ENCODE measurements at regions not wholly inside any gene's neighbourhood (a gene's known extent, or its start where the extent isn't known, plus 50 kb on each side); places are given as distances from the start of the nearest gene placed in this dataset.

- DNase-seq = no peak
- Mint-ChIP-seq H3K27me3 (ENCODE audit: low read depth in 3 of 3) (peaks cover 0 to 3% (median 0%) of the 10 kb centered on the region in 3 donors), H3K9me3 (peaks cover 8 to 52% (median 24%) of the 10 kb centered on the region in 6 donors), H3K4me3 (no peak overlapping the region), H3K4me1 (no peaks in the 10 kb centered on the region), H3K27ac (no peak overlapping the region), H3K36me3 (peaks cover 0 to 4% (median 0%) of the 10 kb centered on the region in 3 donors)
Observed at GRCh38 chr7:86006909-86007308, 636.8 kb upstream of the GRM3 start.

- Mint-ChIP-seq H3K9me3 (peaks cover 28 to 78% (median 51%) of the 10 kb centered on the region in 6 donors), H3K27ac (no peak overlapping the region), H3K36me3 (peaks cover 0 to 8% (median 0%) of the 10 kb centered on the region in 3 donors), H3K4me3 (no peak overlapping the region), H3K27me3 (ENCODE audit: low read depth in 3 of 3) (peaks cover 0 to 1% (median 0%) of the 10 kb centered on the region in 3 donors), H3K4me1 (no peaks in the 10 kb centered on the region)
- no peak for DNase-seq
Observed at GRCh38 chr7:86002858-86003257, 640.9 kb upstream of the GRM3 start.

GRCh38 chr7:85997515-85997914 lies 646.2 kb upstream of the GRM3 start:
- no peaks in the 10 kb centered on the region for H3K4me1 Mint-ChIP-seq

GRCh38 chr7:85995101-85995500 lies 648.6 kb upstream of the GRM3 start:
- Mint-ChIP-seq H3K36me3 (peaks cover 0 to 4% (median 0%) of the 10 kb centered on the region in 3 donors), H3K27ac (no peak overlapping the region), H3K4me1 (no peaks in the 10 kb centered on the region), H3K9me3 (peaks cover 18 to 69% (median 40%) of the 10 kb centered on the region in 6 donors), H3K4me3 (no peak overlapping the region), H3K27me3 (ENCODE audit: low read depth in 3 of 3) (peaks cover 0 to 1% (median 0%) of the 10 kb centered on the region in 3 donors)
- no peak for DNase-seq

More at GRCh38 chr7:85997515-85997914, 646.2 kb upstream of the GRM3 start:
- Mint-ChIP-seq H3K27ac (no peak overlapping the region), H3K9me3 (peaks cover 25 to 90% (median 52%) of the 10 kb centered on the region in 6 donors), H3K27me3 (ENCODE audit: low read depth in 3 of 3) (no peaks in the 10 kb centered on the region), H3K4me3 (no peak overlapping the region), H3K36me3 (peaks cover 0 to 4% (median 0%) of the 10 kb centered on the region in 3 donors)
- DNase-seq = no peak

- Mint-ChIP-seq H3K4me1 (no peaks in the 10 kb centered on the region), H3K27ac (no peak overlapping the region), H3K27me3 (ENCODE audit: low read depth in 3 of 3) (peaks cover 0 to 1% (median 0%) of the 10 kb centered on the region in 3 donors), H3K36me3 (no peaks in the 10 kb centered on the region), H3K4me3 (no peak overlapping the region), H3K9me3 (peaks cover 13 to 63% (median 33%) of the 10 kb centered on the region in 6 donors)
- DNase-seq = no peak
Observed at GRCh38 chr7:85980740-85981139, 663.0 kb upstream of the GRM3 start.

GRCh38 chr7:85974176-85974575 lies 669.5 kb upstream of the GRM3 start:
- Mint-ChIP-seq H3K27me3 (ENCODE audit: low read depth in 3 of 3) (no peaks in the 10 kb centered on the region), H3K36me3 (no peaks in the 10 kb centered on the region), H3K9me3 (peaks cover 6 to 52% (median 22%) of the 10 kb centered on the region in 6 donors), H3K27ac (no peak overlapping the region), H3K4me1 (no peaks in the 10 kb centered on the region), H3K4me3 (no peak overlapping the region)
- DNase-seq = no peak

- H3K27me3 Mint-ChIP-seq (ENCODE audit: low read depth in 3 of 3) = no peaks in the 10 kb centered on the region
- no peak overlapping the region for H3K27ac Mint-ChIP-seq
- no peak for DNase-seq
- H3K4me1 Mint-ChIP-seq = no peaks in the 10 kb centered on the region
- H3K36me3 Mint-ChIP-seq = no peaks in the 10 kb centered on the region
- H3K9me3 Mint-ChIP-seq = peaks cover 5 to 42% (median 22%) of the 10 kb centered on the region in 6 donors
- H3K4me3 Mint-ChIP-seq = no peak overlapping the region
Observed at GRCh38 chr7:85972504-85973141, 671.1 kb upstream of the GRM3 start.

GRCh38 chr7:85954961-85955360 lies 688.7 kb upstream of the GRM3 start:
- H3K27ac Mint-ChIP-seq = no peak overlapping the region
- H3K9me3 Mint-ChIP-seq = peaks cover 4 to 53% (median 30%) of the 10 kb centered on the region in 6 donors
- no peak overlapping the region for H3K4me3 Mint-ChIP-seq
- H3K27me3 Mint-ChIP-seq (ENCODE audit: low read depth in 3 of 3) = peaks cover 0 to 1% (median 0%) of the 10 kb centered on the region in 3 donors
- H3K4me1 Mint-ChIP-seq = no peaks in the 10 kb centered on the region
- no peak for DNase-seq
- no peaks in the 10 kb centered on the region for H3K36me3 Mint-ChIP-seq

GRCh38 chr7:85950871-85951270 lies 692.8 kb upstream of the GRM3 start:
- H3K4me1 Mint-ChIP-seq = no peaks in the 10 kb centered on the region
- no peak overlapping the region for H3K4me3 Mint-ChIP-seq
- DNase-seq = no peak
- H3K9me3 Mint-ChIP-seq = peaks cover 11 to 71% (median 44%) of the 10 kb centered on the region in 6 donors
- H3K36me3 Mint-ChIP-seq = no peaks in the 10 kb centered on the region
- H3K27ac Mint-ChIP-seq = no peak overlapping the region
- H3K27me3 Mint-ChIP-seq (ENCODE audit: low read depth in 3 of 3) = peaks cover 0 to 3% (median 0%) of the 10 kb centered on the region in 3 donors

- H3K27ac Mint-ChIP-seq = no peak overlapping the region
- peaks cover 11 to 72% (median 44%) of the 10 kb centered on the region in 6 donors for H3K9me3 Mint-ChIP-seq
- peaks cover 0 to 2% (median 0%) of the 10 kb centered on the region in 3 donors for H3K27me3 Mint-ChIP-seq (ENCODE audit: low read depth in 3 of 3)
- H3K36me3 Mint-ChIP-seq = no peaks in the 10 kb centered on the region
- DNase-seq = no peak
- no peak overlapping the region for H3K4me3 Mint-ChIP-seq
- no peaks in the 10 kb centered on the region for H3K4me1 Mint-ChIP-seq
Observed at GRCh38 chr7:85950418-85950817, 693.3 kb upstream of the GRM3 start.

GRCh38 chr7:85947767-85948166 lies 695.9 kb upstream of the GRM3 start:
- no peak overlapping the region for H3K4me3 Mint-ChIP-seq
- no peaks in the 10 kb centered on the region for H3K36me3 Mint-ChIP-seq
- DNase-seq = no peak
- H3K27ac Mint-ChIP-seq = no peak overlapping the region
- H3K27me3 Mint-ChIP-seq (ENCODE audit: low read depth in 3 of 3) = peaks cover 0 to 2% (median 0%) of the 10 kb centered on the region in 3 donors
- peaks cover 15 to 69% (median 46%) of the 10 kb centered on the region in 6 donors for H3K9me3 Mint-ChIP-seq
- no peaks in the 10 kb centered on the region for H3K4me1 Mint-ChIP-seq

GRCh38 chr7:85940798-85941197 lies 702.9 kb upstream of the GRM3 start:
- H3K4me1 Mint-ChIP-seq = no peaks in the 10 kb centered on the region
- peaks cover 4 to 33% (median 22%) of the 10 kb centered on the region in 6 donors for H3K9me3 Mint-ChIP-seq
- H3K36me3 Mint-ChIP-seq = no peaks in the 10 kb centered on the region
- no peak overlapping the region for H3K27ac Mint-ChIP-seq
- H3K4me3 Mint-ChIP-seq = no peak overlapping the region
- no peaks in the 10 kb centered on the region for H3K27me3 Mint-ChIP-seq (ENCODE audit: low read depth in 3 of 3)
- DNase-seq = no peak

GRCh38 chr7:85931919-85932318 lies 711.8 kb upstream of the GRM3 start:
- Mint-ChIP-seq H3K4me1 (no peaks in the 10 kb centered on the region), H3K27ac (no peak overlapping the region), H3K9me3 (peaks cover 4 to 49% (median 33%) of the 10 kb centered on the region in 6 donors), H3K4me3 (no peak overlapping the region), H3K36me3 (no peaks in the 10 kb centered on the region), H3K27me3 (ENCODE audit: low read depth in 3 of 3) (no peaks in the 10 kb centered on the region)
- no peak for DNase-seq

- Mint-ChIP-seq H3K27ac (no peak overlapping the region), H3K27me3 (ENCODE audit: low read depth in 3 of 3) (no peaks in the 10 kb centered on the region), H3K4me3 (no peak overlapping the region), H3K4me1 (no peaks in the 10 kb centered on the region), H3K9me3 (peaks cover 0 to 42% (median 30%) of the 10 kb centered on the region in 6 donors), H3K36me3 (no peaks in the 10 kb centered on the region)
- DNase-seq = no peak
Observed at GRCh38 chr7:85928500-85928899, 715.2 kb upstream of the GRM3 start.

- Mint-ChIP-seq H3K4me1 (no peaks in the 10 kb centered on the region), H3K9me3 (peaks cover 0 to 40% (median 29%) of the 10 kb centered on the region in 6 donors), H3K27ac (no peak overlapping the region), H3K36me3 (no peaks in the 10 kb centered on the region), H3K27me3 (ENCODE audit: low read depth in 3 of 3) (no peaks in the 10 kb centered on the region), H3K4me3 (no peak overlapping the region)
- no peak for DNase-seq
Observed at GRCh38 chr7:85927226-85927625, 716.5 kb upstream of the GRM3 start.

Data from immature natural killer cell (primary cell).